GM19324 (cell line): ENCODE measurements at regions not wholly inside any gene's neighbourhood (a gene's known extent, or its start where the extent isn't known, plus 50 kb on each side); places are given as distances from the start of the nearest gene placed in this dataset.
"Not testable (repeated sequence)": the region's sequence is repeated elsewhere in the genome, so short reads cannot be mapped to it uniquely, and the experiment has no call there.

Experiments
- ATAC-seq: cut with Tn5 transposase; IDR thresholded peaks from one replicate; pipeline ENCODE4 v1.9.1; 2021; ENCODE audit warnings: mild to moderate bottlenecking, moderate library complexity; ENCODE audit not compliant: unreplicated experiment, low FRiP score

DNA sequence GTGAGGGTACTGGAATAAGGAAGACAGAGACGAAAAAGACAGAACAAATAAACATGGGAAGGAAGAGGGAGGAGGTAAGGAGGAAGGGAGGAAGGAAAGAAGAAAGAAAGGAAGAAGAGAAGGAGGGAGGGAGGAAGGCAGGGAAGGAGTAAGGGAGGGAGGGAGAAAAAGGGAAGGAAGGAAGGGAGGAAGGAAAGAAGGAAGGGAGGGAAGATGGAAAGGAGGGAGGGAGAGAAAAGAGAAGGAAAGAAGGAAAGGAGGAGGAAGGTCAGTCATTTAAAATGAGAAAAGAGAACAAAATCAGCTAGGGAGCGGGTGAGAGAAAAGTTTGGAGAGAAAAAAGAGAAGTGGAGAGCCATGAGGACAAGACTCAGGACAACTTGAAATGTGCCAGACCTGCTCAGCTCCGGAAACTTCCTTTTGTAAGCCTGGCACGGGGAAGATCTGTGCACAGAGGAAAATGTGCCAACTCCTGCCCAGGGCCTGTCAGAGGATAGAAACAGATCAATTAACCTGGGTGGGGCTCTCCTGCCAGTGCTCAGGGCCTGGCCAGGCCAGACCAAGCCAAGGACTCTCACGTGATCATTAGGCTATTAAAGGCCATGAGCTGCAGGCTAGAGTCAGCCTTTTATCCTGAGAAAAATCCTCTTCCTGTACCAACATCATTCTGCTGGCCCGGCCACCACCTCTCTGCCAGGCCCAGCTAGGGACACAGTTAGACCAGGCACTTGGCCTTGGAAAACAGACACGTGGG lies 50.1 kb upstream of the BCL6 start:
- ATAC-seq, result no peak

DNA sequence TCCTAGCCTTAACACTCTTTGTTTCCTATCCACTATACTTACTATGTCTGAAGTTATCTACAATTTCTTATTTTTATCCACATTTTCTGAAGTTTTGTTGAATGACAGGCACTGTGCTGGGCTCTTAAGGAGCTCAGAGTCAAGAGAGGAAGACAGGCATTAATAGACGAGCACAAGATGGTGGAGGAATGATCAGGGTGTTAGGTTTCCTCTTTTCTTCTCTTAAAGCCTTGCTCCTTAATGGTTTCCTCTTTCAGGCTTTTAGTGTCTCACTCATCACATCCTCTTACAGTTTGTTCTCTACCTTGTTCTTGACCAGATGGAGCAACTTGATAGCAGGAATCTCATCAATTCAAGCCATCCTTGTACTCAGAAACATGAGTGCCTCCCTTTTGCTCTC lies 52.9 kb upstream of the BCL6 start:
- no peak for ATAC-seq

DNA sequence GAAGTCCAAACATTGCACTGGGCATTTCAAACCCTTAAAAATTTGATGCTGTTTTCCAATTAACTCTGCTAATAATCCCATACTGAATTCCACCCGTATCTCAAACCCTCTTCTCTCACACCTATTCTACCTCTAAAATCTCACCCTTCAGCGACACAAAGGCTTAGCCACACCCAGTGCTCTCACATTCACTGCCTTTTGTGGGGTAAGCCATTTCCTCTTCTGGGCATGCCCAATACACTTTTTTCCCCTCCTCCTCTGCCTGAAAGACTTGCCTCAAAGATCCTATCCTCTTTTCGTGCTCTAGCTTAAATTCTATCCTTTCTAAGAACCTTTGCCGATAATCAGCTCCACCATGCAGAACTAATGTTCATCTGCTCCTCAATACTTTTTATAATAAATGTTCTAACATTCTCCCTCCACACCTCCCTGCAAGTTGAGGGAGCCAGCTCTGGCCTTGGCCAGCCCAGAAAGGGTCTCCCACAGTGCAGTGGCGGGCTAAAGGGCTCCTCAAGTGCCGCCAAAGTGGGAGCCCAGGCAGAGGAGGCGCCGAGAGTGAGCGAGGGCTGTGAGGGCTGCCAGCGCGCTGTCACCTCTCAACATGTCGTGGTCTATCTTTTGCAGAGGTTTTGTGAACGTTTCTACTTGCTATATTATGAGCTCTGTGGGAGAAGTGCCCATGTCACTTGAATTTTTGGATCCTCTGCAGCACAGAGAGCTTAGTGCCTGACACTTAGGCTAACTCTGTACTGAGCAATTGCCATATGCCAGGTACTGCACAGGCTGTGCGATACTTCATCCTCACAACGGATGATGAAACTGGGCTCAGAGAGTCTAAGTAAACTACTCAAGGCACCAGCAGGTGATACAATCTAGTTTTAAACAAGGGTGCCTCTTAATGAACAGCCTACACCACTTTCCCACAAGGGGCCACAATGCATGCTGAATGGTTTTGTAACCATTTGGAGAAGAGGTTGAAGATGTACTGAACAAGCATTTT lies 53.6 kb upstream of the BCL6 start:
- ATAC-seq, result no peak

DNA sequence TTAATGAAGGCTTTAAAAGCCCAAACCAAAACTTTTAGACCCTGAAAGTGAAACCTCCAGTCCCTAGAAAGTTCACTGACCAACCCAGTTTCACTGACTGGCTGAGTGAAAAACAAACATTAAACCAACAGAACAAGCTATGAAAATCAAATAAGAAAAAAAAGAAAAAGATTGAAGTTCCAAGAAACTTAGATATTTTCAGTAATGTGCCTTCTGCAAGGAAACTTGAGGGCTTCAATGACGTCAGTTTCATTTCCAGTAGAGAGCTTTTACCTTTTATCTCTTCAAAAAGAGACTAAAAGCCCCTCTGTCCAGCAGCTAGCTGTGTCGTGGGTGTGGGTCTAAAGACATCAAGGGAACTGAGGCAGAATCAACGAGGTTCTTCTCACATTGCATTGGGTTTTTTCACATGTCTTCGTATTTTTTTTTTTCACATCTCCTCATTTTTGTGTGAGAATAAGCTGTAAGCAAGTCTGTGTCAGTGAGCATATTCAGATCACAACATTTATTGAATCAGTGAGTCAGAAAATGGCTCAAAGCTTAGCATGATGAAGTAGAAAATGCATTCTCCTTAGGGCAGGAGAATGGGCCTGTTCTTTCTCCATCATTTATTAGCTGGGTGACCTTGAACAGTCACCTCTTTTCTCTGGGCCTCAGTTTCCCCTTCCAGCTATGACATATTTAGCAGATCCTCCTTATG lies 54.8 kb upstream of the BCL6 start:
- ATAC-seq, result peak; percentile 59

DNA sequence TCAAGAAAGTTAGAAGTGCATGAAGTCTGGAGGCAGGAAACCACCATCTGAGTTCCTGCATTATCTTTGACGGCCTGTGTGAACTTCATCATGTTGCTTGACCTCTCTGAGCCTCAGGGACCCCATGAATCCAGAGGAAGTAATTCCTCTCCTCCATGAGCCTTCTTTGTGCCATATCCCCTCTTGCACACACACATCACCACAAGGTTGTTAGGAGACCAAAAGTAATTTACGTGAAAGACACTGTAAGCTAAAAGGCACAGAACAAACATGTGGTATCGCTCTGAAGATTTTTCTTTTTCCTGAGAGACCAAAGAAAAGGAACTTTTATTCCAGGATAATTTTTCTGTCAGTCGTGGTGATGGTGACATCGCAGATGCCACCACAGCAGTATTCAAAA lies 55.9 kb upstream of the BCL6 start:
- no peak for ATAC-seq

DNA sequence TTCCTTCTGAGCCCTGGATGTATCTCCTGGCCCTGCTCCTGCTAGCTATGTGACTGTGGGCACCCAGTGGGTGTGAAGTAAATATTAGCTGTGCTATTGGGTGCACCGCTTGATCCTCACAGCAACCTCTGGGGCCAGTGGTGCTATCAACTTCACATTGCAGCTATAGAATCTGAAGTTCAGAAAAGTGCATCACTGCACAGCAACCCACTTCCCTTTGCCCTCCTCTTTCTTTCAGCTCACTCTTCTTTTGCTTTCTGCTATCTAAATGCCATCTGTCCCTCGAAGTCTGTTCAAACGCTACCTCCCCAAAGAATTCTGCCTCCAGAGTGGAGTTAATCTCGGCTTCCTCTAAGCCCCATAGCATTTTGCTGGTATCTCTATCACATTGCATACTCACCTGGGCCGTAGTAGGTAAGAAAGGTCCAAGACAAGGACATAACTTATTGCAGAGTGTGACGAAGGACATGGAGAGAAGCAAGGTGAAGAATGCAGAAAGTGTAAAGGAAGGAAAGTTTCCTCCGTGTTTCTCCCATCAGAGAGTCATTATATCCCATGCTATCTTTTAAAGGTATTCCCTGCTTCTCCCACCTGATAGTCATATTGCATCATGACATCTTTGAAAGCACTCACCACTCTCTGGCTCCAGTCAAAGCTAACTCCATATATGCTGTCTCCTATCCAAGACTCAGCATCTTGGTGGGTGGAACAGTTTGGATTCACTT lies 57.1 kb upstream of the BCL6 start:
- ATAC-seq, result no peak

DNA sequence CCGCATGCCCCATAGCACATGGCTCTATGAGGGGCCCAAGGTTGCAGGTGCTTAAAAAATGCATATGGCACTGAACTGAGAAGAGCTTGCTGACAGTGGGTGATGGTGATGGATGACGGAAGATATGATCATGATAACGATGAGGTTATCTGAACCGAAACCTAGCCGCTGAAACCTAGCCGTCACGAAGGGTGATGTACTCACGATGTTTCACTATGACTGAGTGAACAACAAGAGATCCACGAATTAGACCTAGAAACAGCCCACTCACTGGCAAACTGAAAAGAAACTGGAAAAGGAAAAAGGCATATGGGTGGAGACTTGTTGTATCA lies 57.6 kb upstream of the BCL6 start:
- peak; percentile 64 for ATAC-seq

DNA sequence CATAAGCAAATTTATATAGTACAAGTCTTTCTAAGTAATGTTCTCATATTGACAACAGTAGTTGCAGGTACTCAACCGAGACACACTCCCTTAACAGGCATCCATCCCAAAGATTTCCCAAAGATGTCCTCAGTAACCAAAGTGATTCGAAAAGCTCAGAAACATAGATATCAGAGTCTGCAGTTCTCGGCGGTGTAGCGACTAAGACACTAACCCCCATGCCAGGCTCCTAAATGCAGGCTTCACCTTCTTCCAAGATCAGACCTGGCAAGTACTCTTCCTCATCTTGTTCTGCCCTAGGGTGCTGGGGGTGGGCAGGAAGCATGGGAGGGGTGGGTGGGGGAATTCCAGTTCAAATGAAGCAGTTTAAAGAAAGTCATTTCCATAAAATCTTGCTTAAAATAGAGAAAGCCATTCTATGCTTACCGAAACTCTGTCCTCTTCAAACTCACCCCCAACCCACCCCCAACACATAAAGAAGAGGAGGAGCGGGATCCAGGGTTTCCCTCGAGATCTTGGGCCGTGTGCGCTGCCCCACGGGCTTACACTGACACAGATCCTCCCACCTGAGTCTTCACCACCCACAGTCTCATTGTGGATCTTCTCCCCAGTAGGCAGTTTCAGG lies 59.0 kb upstream of the BCL6 start:
- ATAC-seq, result no peak

DNA sequence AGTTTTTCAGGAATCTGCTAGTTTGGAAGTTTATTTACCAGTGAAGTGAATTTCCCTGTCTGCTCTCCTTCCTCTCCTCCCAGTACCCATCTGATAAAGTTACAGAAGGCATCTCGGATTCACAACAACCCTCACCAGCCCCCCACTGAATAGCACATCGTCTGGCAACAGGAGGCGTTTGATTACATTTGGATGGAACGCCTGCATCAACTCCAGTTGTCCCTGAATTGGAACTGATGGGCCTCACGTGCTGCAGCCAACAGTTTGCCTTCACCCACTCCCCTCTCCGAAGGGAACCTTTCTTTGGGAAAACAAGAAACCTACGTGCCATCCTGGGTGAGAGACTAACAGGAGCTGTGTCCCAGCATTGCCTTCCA lies 59.5 kb upstream of the BCL6 start:
- ATAC-seq, result no peak

DNA sequence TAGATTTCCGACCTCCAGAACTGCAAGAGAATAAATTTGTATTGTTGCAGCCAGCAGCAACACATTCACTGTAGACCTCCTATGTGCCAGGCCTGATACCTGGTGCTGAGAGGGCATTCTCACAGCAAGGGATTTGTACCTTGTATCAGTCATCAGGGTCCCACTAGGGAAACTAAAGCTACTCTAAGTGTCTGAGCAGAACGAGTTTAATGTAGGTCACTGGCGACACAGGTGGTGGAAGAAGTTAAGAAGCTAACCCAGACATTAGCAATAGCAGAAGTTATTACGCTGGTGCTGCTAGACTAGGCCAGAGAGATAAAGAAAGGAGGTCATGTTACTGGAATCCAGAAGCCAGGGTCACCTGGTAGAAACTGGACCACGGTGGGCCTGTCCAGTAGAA lies 60.5 kb upstream of the BCL6 start:
- no peak for ATAC-seq

DNA sequence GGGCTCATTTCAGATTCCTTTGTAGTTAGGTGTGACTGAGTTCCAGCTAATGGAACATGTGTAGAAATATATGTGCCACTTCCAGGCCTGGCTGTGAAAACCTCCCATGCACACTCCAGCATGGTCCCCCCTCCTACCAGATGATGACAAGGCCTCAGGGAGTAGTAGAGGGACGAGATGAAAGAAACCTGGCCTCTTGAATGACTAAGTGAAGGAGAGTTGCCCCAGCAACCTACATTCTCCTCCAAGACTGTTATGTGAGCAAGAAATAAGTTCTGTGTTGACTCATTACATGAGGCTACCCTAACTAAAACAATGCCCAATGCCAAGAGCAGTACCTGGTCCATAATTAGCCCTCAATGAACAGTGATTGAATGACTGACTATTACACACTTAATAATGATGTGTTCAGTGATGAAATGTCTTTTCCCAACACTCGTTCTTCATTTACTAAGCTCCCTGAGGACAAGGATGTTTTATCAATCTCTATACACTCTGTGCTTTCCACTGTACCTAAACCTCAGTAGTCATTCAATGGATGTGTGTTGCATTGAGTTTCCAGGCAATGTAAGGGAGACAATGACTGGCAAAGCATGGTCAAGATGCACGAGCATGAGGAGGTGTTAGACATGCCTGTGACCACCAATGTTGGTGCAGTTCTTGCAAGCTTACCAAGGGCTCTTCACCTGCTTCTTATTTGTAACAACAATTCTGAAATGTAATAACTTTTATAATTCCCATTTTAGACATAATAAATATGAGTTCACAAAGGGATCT lies 62.0 kb upstream of the BCL6 start:
- ATAC-seq, result no peak

DNA sequence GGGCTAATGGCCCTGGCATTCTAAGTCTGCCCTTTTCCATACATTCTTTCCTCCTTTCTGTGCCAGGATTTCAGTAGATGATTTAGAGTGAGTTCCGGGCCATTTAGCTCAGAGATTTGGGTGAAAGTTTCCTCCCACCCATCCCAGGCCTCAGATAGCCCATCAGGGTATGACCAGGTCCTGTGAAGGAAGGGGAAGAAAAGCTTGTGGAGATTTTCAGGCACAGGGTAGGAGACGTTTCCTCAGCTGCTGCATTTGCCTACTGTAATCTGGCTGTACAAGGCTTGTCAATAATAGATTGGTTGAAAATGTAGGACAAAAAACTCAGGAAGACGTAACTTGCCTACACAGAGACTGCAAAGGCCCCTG lies 63.2 kb upstream of the BCL6 start:
- ATAC-seq, result no peak

DNA sequence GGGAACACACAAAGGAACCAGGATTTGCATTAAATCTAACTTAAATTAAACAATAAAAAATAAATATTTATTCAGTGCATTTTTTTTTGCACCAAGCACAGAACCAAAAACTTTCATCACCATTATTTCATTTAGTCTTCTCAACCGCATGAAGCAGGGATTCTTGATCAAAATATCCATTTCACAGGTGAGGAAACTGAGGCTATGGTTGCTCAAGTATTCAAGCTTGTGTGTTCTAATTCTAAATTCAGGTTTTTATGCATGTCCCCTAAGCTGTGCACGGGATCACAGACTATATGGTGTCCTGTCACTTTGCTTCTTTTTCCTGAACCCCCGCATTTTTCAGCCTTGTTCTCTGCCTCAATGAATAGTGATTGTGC lies 64.3 kb upstream of the BCL6 start:
- no peak for ATAC-seq

DNA sequence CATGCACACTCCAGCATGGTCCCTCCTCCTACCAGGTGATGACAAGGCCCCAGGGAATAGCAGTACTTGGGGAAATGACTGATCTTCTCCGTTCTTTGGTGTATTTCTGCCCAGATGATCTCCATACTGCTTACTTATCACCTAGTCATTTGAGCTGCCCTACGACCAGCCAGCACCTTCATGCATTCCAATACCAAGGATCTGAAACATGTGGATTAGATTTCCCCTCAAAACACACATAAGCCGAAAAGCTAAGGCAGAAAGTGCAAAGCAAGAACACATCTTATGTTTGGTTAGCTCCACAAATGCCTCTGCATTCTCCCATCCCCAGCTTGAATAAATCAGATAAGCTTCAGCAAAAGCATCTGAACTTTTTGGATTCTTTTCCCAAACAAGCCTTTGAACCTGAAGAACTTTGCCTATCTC lies 64.8 kb upstream of the BCL6 start:
- no peak for ATAC-seq

DNA sequence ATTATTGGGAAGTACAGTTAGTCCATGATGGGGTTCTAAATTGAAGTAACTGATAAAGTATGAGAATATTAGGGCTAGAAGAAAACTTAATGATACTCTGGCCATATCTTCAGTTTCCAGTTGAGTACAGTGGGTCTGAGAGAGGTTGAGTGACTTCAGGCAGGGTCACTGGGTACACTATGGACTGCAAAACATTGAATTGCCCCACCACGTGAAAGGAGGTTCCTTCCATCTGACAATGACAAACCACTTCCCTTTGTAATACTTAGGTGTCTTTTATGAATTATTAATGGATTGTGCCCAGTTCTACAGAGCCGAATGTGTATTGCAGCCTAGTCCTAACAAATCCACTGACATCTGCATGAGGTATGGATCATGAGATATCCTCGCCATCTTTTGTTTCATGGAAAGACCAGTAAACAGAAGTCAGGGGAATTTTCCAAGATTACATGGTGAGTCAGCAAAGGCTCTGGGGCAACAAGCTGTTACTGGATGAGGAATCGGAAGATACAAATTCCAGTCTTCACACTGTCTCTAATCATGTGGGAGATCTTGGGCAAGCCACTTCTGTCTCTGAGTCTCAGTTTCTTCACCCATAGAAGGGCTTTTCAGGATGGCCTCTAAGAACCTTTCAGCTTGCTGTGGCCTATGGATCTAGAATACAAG lies 66.5 kb upstream of the BCL6 start:
- no peak for ATAC-seq

DNA sequence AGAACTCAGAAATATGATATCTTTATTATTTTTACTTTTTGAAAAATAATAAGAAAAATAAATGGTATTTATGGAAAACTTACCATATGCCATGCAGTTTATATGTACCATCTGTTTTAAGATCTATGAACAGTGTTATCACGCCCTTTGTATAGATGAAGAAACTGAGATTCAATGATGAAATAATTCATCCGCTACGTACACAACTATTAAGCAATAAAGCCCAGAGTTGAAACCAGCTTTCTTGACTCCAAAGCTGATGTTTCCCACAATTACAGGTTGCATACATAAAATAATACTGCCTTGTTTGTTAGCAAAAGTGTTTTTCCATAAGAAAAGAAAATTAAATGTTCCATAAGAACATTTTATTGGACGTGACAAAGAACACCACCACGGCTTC lies 67.2 kb upstream of the BCL6 start:
- ATAC-seq, result no peak

DNA sequence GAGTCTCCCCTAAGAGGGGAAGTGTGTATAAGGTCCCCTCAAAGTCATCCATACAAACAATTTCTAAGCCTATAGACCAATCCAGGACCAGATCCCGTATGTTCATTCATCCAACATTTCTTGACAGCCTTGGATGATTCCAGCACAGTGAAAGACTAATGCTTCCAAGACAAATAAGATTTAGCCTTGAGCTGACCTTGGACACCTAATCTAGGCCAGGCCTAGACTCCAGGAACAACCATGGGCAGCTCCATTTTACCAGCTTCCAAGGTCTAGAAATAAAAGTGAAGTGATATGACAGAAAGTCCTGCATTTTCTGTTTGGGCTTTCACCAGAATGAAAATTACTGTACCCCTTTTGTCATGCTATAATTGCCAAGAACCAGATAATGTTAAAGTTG lies 67.9 kb upstream of the BCL6 start:
- ATAC-seq, result no peak

DNA sequence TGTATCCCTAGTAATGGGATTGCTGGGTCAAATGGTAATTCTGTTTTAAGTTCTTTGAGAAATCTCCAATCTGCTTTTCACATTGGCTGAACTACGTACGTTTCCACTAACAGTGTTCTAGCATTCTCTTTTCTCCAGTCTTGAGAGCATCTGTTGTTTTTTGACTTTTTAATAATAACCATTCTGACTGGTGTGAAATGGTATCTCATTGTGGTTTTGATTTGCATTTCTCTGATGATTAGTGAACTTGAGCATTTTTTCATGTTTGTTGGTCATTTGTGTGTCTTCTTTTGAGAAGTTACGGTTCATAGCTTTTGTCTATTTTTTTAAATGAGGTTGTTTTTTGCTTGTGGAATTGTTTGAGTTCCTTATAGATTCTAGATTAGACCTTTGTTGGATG lies 72.5 kb upstream of the BCL6 start:
- ATAC-seq, result not testable (repeated sequence)
